ENCODE measurements at regions not wholly inside any gene's neighbourhood (a gene's known extent, or its start where the extent isn't known, plus 50 kb on each side); places are given as distances from the start of the nearest gene placed in this dataset.

- DNase-seq (ENCODE audit: low read depth in 2 of 2), result no peak
Observed at GRCh38 chr7:25512061-25512687, 283.9 kb upstream of the NPVF start.

DNA sequence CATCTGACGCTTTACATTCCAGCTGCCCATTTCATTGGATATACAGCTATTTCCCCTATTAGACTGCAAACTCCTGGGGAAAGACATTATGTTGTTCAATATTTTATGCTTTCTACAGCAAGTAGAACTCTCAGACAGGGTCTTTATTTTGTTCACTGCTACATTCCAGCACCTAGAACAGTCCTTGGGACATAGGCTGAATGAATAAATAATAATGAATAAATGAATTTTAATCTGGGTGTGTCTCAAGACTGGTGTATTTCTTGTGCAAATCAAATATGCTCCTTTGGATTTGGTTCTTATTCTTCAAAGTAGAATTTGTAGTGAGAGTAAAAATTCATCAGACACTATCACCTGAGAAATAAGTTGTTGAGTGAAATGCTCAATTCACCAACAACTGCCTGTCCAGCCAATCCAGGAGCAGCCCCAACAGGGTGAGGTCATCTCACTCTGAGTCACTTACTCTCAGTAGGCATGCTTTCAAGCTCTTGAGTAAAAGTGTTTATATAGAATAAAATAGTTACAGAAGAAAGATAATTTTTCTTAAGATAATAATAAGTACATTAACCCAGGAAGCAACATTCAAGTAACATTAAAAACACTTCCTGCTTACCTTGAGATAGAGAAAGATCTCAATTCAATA is 287.5 kb upstream of the NPVF start:
- no peak for DNase-seq (ENCODE audit: low read depth in 2 of 2)

- no peak for DNase-seq (ENCODE audit: low read depth in 2 of 2)
Observed at GRCh38 chr7:25517906-25518305, 289.6 kb upstream of the NPVF start.

DNA sequence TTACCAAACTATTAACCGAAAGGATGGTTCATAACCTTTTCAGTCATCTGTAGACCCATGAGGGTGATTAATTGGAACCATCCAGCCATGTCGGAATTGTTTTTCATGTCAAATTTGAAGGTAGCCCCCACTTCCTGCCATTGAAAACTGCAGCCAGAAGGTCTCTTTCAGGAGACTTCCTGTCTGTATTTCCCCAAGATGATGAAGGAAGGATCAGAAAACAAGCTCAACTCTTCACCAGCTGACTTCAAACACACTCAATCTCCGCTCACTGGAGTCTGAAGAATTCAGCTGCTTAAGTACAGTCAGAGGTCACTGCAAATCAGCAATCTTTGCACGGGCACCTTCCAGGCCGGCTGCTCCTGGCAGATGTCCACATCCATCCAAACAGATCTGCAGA is 291.7 kb upstream of the NPVF start:
- DNase-seq (ENCODE audit: low read depth in 2 of 2), result no peak

GRCh38 chr7:25520516-25520915 is 292.2 kb upstream of the NPVF start:
- no peak for DNase-seq (ENCODE audit: low read depth in 2 of 2)

- DNase-seq (ENCODE audit: low read depth in 2 of 2), result no peak
Observed at GRCh38 chr7:25521236-25521635, 292.9 kb upstream of the NPVF start.

DNA sequence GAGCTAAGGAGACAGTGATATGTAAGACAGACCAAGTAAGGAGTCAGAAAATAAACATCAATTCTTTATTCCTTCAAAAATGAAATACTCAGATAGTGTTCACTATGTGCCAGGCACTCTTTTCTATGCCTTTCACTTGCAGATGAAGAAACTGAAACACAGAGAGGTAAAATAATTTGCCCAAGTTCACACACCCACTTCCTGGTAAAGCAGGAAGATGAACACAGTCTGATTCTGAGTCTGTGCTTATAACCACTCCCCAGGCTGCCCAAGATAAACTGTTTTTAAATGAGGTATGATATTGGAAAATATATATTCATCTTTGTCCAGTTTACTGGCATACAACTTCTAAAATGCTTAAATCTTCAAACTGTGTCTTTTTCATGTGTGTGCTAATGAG is 294.4 kb upstream of the NPVF start:
- no peak for DNase-seq (ENCODE audit: low read depth in 2 of 2)

DNA sequence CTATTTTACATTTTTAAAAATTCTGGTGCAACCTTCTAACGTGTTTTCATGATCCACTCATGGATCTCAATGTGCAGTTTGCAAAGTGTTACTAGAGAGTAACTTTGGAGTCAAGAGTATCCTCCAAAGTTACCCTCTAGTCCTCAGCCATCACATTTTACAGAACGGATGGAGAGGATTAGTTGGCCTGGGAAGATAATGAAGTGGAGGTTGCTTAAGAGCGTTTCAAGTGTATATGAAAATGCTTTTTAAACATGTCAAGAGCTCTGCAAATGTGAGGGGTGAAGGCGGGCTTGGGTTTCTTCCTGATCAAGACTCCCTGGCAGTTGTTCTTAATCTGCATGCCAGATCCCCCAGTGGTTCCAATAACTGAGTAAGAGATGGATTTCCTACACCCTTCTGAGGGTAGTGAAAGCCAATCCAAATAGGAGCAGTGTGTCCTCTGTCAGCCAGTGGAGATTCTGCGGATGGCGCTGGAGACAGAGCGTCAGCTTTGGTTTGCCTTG is 299.4 kb upstream of the NPVF start:
- DNase-seq (ENCODE audit: low read depth in 2 of 2), result no peak

DNA sequence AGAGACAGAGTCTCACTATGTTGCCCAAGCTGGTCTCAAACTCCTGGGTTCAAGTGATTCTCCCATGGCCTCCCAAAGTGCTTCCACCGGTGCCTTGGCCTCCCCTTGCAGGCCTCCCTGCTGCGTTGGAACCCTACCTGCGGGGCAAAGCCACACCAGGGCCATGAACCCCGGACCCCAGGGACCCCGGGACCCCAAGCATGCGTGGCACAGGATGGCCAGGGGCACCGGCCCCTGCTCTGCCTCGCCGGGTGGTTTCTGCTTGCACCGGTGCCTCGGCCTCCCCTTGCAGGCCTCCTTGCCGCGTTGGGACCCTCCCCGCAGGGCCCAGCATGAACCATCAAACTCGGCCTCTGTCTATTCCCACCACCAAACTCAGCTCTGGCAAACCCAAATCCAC is 301.0 kb upstream of the NPVF start:
- DNase-seq (ENCODE audit: low read depth in 2 of 2), result no peak

DNA sequence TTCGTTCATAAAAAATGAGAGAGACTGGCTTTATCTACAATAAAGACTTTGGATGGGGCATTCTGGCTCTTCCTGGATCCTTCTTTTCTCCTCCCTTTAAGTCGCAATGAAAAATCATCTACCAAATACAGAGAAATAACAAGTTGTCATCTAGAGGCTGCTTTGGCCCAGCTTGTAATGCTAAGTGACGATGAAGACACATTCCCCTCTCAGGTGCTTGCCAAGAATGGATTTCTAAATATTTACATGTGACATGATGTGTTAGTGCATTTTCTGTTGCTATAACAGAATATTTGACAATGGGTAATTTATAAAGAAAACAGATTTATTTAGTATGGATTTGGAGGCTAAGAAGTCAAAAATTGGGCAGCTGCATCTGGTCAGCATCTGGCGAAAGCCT is 308.6 kb upstream of the NPVF start:
- no peak for DNase-seq (ENCODE audit: low read depth in 2 of 2)

GRCh38 chr7:25537662-25538375 is 309.5 kb upstream of the NPVF start:
- no peak for DNase-seq (ENCODE audit: low read depth in 2 of 2)

GRCh38 chr7:25541094-25541821 is 313.0 kb upstream of the NPVF start:
- no peak for DNase-seq (ENCODE audit: low read depth in 2 of 2)

- DNase-seq (ENCODE audit: low read depth in 2 of 2), result no peak
Observed at GRCh38 chr7:25541877-25542276, 313.6 kb upstream of the NPVF start.

GRCh38 chr7:25543210-25543609 is 314.9 kb upstream of the NPVF start:
- no peak for DNase-seq (ENCODE audit: low read depth in 2 of 2)

- no peak for DNase-seq (ENCODE audit: low read depth in 2 of 2)
Observed at GRCh38 chr7:25543798-25544197, 315.5 kb upstream of the NPVF start.

DNA sequence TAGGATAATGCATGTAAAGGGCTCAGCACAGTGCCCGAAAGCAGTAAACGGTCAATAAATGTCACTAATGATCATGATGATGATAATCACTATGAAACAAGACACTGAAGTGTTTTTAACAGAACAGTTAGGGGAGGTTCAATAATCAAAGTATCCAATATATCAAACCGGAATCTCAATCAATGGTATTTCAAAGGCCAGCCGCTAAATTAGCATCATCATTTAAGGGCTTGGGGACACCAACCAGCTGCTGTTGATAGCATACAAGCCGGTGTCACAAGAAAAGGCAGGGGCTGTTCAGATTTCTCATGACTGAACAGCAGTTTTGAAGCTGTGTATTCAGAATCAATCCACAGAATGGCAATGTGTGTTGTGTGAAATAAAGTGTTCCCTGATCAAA is 316.0 kb upstream of the NPVF start:
- DNase-seq (ENCODE audit: low read depth in 2 of 2), result no peak

GRCh38 chr7:25545124-25546008 is 317.1 kb upstream of the NPVF start:
- DNase-seq (ENCODE audit: low read depth in 2 of 2), result no peak

- DNase-seq (ENCODE audit: low read depth in 2 of 2), result no peak
Observed at GRCh38 chr7:25546306-25546705, 318.0 kb upstream of the NPVF start.

DNA sequence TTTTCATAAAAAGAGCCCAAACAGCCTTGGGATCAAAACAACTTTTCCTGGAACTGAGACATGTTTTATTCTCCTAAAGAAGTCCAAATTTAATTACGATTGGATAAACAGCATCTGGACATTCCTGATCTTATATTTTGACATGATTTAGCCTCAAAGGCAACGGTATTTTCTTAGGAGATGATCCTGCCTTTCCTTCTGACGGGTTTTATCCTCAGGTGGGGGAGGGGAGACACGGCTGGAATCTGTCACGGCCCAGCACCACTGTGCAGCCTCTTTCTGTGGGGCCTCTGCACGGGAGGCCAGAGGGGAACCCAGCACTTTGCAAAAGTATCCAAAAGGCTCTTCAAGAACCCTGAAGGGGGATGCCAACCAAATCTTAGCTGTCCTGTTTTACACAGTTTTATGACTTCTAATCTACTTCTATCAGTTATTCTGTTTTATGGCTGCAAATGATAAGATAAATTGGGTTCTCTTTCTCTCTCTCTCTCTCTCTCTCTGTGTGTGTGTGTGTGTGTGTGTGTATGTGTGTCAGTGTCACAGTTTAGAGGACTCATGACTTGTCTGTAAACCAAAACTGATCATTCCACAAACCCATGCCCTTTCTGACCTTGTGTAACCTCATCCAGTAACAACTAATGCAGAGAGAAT is 321.1 kb upstream of the NPVF start:
- DNase-seq (ENCODE audit: low read depth in 2 of 2), result no peak

DNA sequence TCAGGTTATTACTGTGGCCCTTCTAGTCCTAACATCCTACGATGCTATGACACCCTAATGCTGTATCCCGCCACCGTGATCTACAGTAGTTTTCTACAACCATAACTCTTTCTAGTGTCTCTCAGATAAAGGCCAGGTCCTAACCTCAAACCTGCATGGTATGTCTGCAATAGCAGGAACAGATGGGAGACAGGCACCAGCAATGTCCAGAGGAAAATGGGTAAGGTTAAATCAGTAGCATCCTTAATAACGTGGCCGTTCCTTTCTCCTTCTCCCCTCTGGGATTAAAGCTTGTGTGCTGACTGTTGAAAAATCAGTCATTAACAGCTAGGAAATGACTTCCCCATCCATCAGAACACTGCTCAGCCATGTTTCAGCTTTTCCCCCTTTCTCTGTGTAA is 321.9 kb upstream of the NPVF start:
- DNase-seq (ENCODE audit: low read depth in 2 of 2), result no peak

DNA sequence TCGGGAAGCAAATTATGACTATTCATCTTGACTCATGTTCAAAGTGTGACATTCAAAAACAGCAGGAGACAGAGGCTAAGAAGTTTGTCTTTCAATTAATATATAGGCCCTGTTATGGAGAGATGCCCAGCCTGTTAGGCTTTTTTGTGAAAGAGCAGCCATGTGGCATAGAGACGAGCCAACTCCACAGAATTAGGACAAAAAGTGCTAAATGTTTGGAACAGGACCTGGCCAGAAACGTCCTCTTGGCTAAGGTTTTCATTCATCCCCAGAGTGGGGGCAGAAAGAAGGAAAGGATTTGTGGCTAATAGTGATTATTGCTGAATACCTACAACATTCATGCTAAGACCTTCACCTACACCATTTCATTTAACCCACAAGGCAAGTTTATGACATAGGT is 324.7 kb upstream of the NPVF start:
- DNase-seq (ENCODE audit: low read depth in 2 of 2), result no peak
